Stomach (tissue), 4 donors: ENCODE measurements at regions not wholly inside any gene's neighbourhood (a gene's known extent, or its start where the extent isn't known, plus 50 kb on each side); places are given as distances from the start of the nearest gene placed in this dataset.

Source experiments
- CTCF ChIP-seq, 7 experiments: fragments of 450-650 bp in 4 of 7; fragments of 200-600 bp in 3 of 7; sonication (generic) in 3 of 7; IDR thresholded peaks; one replicate each; pipeline ENCODE4 v1.5.1; 2016 to 2019; ENCODE audit warnings: antibody characterized with exemption in 7 of 7, control low read depth in 2 of 7, mild to moderate bottlenecking in 1 of 7
- POLR2AphosphoS5 ChIP-seq, 3 donors: sonication (generic); formaldehyde crosslinking; IDR thresholded peaks; one replicate each; pipeline ENCODE4 v1.6.1; 2016; ENCODE audit warnings: antibody characterized with exemption in 3 of 3

GRCh38 chr3:194830401-194830800 is 144.7 kb downstream of the FAM43A start:
- no peak for TF ChIP-seq CTCF (IDR thresholded peaks at IDR 0.05)
- no peak for TF ChIP-seq POLR2AphosphoS5 (IDR thresholded peaks at IDR 0.05)
